ENCODE measurements at regions not wholly inside any gene's neighbourhood (a gene's known extent, or its start where the extent isn't known, plus 50 kb on each side); places are given as distances from the start of the nearest gene placed in this dataset.
A peak's percentile ranks its signal among the peaks of the same experiment; 100 is the strongest.

- TF ChIP-seq ZNF646 (CRISPR knock-in tag; IDR thresholded peaks at IDR 0.05) (peak; percentile 57; the same call in 1 of the 2 replicates), MAZ (IDR thresholded peaks at IDR 0.05; ENCODE audit: borderline replicate concordance, low read depth, low read length) (no peak), MAZ (CRISPR knock-in tag; IDR thresholded peaks at IDR 0.05; ENCODE audit: low read depth) (peak; percentile 69; the same call in 1 of the 2 replicates), MTERF4 (CRISPR knock-in tag; IDR thresholded peaks at IDR 0.05) (no peak), HINFP (CRISPR knock-in tag; IDR thresholded peaks at IDR 0.05; ENCODE audit: low read depth) (0 out of 2 replicates have a peak, but pooled peaks have one; percentile 45), ZKSCAN5 (CRISPR knock-in tag; IDR thresholded peaks at IDR 0.05) (0 out of 2 replicates have a peak, but pooled peaks have one; percentile 27), ZNF782 (CRISPR knock-in tag; IDR thresholded peaks at IDR 0.05; ENCODE audit: borderline replicate concordance) (peak; percentile 49; the same call in 1 of the 2 replicates), U2AF2 (IDR thresholded peaks at IDR 0.05; ENCODE audit: low read depth, low read length) (no peak), ZSCAN20 (CRISPR knock-in tag; IDR thresholded peaks at IDR 0.05; ENCODE audit: borderline replicate concordance) (no peak)
These were observed 64.6 kb upstream of the FOXN2 start (continued) for GRCh38 chr2:48249631-48250473.
